ENCODE measurements at regions not wholly inside any gene's neighbourhood (a gene's known extent, or its start where the extent isn't known, plus 50 kb on each side); places are given as distances from the start of the nearest gene placed in this dataset.

- TF ChIP-seq POLR2A (IDR thresholded peaks at IDR 0.05; ENCODE audit: extremely low read depth, insufficient read length): no peak
- no peak for TF ChIP-seq CTCF (IDR thresholded peaks at IDR 0.05; ENCODE audit: low read depth, low read length)
Observed at GRCh38 chr18:72468021-72468710, 76.0 kb downstream of the CBLN2 start.

All from NB4 (cell line).